ENCODE measurements at regions not wholly inside any gene's neighbourhood (a gene's known extent, or its start where the extent isn't known, plus 50 kb on each side); places are given as distances from the start of the nearest gene placed in this dataset.

DNA sequence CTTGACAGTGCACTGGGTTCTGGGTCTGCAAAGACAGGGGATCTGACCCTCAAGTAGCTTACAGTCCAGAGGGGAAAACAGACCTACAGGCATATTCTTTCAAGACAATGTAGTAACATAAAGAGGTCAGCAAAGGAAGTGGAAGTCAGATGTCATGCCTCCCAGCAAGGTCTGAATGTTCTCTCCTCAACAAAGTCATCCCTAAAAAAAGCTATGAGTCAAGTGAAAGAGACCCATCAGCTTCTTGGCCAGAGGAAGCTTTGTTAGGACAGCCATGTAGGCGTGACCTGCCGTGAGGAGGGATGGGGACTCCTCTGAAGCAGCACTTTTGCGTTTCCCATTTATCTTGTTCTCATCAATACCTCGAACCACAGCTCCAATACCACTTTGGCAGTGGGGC lies 331.6 kb upstream of the NR2F2 start:
- H3K27me3 ChIP-seq (ENCODE audit: control insufficient read depth, insufficient read depth, low read length) = no peaks in the 10 kb centered on the region
- H3K9ac ChIP-seq (ENCODE audit: low read length) = no peak overlapping the region
- no peaks in the 10 kb centered on the region for H3K36me3 ChIP-seq (ENCODE audit: control insufficient read depth, insufficient read depth, low read length)
- no peak overlapping the region for H3K4me3 ChIP-seq (ENCODE audit: low read length)
- H3K4me1 ChIP-seq (ENCODE audit: control insufficient read depth, insufficient read depth, low read length) = no peaks in the 10 kb centered on the region
- no peaks in the 10 kb centered on the region for H3K9me3 ChIP-seq (ENCODE audit: control insufficient read depth, low read length)

GRCh38 chr15:96002890-96003859 lies 327.3 kb upstream of the NR2F2 start:
- Histone ChIP-seq H3K9me3 (ENCODE audit: control insufficient read depth, low read length) (no peaks in the 10 kb centered on the region), H3K4me3 (ENCODE audit: low read length) (no peak overlapping the region), H3K36me3 (ENCODE audit: control insufficient read depth, insufficient read depth, low read length) (no peaks in the 10 kb centered on the region), H3K9ac (ENCODE audit: low read length) (no peak overlapping the region), H3K27me3 (ENCODE audit: control insufficient read depth, insufficient read depth, low read length) (no peaks in the 10 kb centered on the region), H3K4me1 (ENCODE audit: control insufficient read depth, insufficient read depth, low read length) (no peaks in the 10 kb centered on the region)

GRCh38 chr15:96005906-96006305 lies 324.6 kb upstream of the NR2F2 start:
- no peaks in the 10 kb centered on the region for H3K36me3 ChIP-seq (ENCODE audit: control insufficient read depth, insufficient read depth, low read length)
- no peak overlapping the region for H3K4me3 ChIP-seq (ENCODE audit: low read length)
- H3K9ac ChIP-seq (ENCODE audit: low read length) = no peak overlapping the region
- no peaks in the 10 kb centered on the region for H3K4me1 ChIP-seq (ENCODE audit: control insufficient read depth, insufficient read depth, low read length)
- H3K27me3 ChIP-seq (ENCODE audit: control insufficient read depth, insufficient read depth, low read length) = no peaks in the 10 kb centered on the region
- no peaks in the 10 kb centered on the region for H3K9me3 ChIP-seq (ENCODE audit: control insufficient read depth, low read length)

DNA sequence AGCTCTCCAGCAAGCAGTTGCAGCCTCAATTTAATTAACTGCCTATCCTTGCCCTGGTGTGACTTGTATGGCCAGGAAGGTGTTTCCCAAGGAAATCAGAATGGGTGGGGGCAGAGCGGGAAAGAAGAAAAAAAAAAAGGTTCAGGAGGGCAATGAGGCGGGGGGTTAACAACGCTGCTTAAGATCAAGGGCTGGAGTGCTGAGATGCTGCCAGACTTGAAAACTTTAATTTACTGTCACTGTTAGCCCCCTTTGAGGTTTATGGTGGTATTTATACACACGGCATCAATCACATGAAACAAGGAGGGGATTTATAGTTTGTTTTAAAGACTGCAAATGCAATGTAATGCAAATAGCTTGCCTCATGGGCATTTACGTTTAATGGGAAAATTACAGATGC lies 319.4 kb upstream of the NR2F2 start:
- Histone ChIP-seq H3K27me3 (ENCODE audit: control insufficient read depth, insufficient read depth, low read length) (no peaks in the 10 kb centered on the region), H3K9ac (ENCODE audit: low read length) (no peak overlapping the region), H3K4me3 (ENCODE audit: low read length) (no peak overlapping the region)

DNA sequence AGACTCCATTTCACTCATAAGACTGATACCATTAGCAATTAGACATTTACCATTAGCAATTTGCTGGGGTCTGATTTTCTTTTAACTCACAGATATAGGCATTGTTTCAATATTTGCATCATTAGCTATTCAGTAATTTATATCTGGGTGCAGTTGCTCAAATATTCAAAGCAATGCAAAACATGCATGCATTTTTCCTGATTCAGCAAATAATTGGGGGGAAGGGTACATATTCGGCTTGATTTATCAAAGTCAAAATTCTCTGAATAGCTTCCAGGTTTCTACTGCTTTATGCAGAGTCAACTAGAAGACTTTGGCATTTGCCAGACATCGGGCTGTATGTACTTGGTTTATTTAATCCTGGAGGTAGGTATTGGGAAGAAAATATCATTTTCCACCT lies 315.6 kb upstream of the NR2F2 start:
- no peaks in the 10 kb centered on the region for H3K4me1 ChIP-seq (ENCODE audit: control insufficient read depth, insufficient read depth, low read length)
- no peaks in the 10 kb centered on the region for H3K36me3 ChIP-seq (ENCODE audit: control insufficient read depth, insufficient read depth, low read length)
- no peak overlapping the region for H3K4me3 ChIP-seq (ENCODE audit: low read length)
- no peaks in the 10 kb centered on the region for H3K9me3 ChIP-seq (ENCODE audit: control insufficient read depth, low read length)
- H3K9ac ChIP-seq (ENCODE audit: low read length) = no peak overlapping the region
- no peaks in the 10 kb centered on the region for H3K27me3 ChIP-seq (ENCODE audit: control insufficient read depth, insufficient read depth, low read length)

More for the DNA sequence above, 319.4 kb upstream of the NR2F2 start:
- H3K4me1 ChIP-seq (ENCODE audit: control insufficient read depth, insufficient read depth, low read length) = no peaks in the 10 kb centered on the region
- no peaks in the 10 kb centered on the region for H3K9me3 ChIP-seq (ENCODE audit: control insufficient read depth, low read length)
- no peaks in the 10 kb centered on the region for H3K36me3 ChIP-seq (ENCODE audit: control insufficient read depth, insufficient read depth, low read length)

- no peaks in the 10 kb centered on the region for H3K36me3 ChIP-seq (ENCODE audit: control insufficient read depth, insufficient read depth, low read length)
- no peaks in the 10 kb centered on the region for H3K27me3 ChIP-seq (ENCODE audit: control insufficient read depth, insufficient read depth, low read length)
- H3K9me3 ChIP-seq (ENCODE audit: control insufficient read depth, low read length) = no peaks in the 10 kb centered on the region
- H3K9ac ChIP-seq (ENCODE audit: low read length) = no peak overlapping the region
- H3K4me3 ChIP-seq (ENCODE audit: low read length) = no peak overlapping the region
- no peaks in the 10 kb centered on the region for H3K4me1 ChIP-seq (ENCODE audit: control insufficient read depth, insufficient read depth, low read length)
Observed at GRCh38 chr15:96019114-96019513, 311.4 kb upstream of the NR2F2 start.

GRCh38 chr15:96020133-96020532 lies 310.4 kb upstream of the NR2F2 start:
- no peaks in the 10 kb centered on the region for H3K4me1 ChIP-seq (ENCODE audit: control insufficient read depth, insufficient read depth, low read length)
- no peak overlapping the region for H3K4me3 ChIP-seq (ENCODE audit: low read length)
- H3K27me3 ChIP-seq (ENCODE audit: control insufficient read depth, insufficient read depth, low read length) = no peaks in the 10 kb centered on the region
- H3K9me3 ChIP-seq (ENCODE audit: control insufficient read depth, low read length) = no peaks in the 10 kb centered on the region
- H3K9ac ChIP-seq (ENCODE audit: low read length) = no peak overlapping the region
- H3K36me3 ChIP-seq (ENCODE audit: control insufficient read depth, insufficient read depth, low read length) = no peaks in the 10 kb centered on the region

DNA sequence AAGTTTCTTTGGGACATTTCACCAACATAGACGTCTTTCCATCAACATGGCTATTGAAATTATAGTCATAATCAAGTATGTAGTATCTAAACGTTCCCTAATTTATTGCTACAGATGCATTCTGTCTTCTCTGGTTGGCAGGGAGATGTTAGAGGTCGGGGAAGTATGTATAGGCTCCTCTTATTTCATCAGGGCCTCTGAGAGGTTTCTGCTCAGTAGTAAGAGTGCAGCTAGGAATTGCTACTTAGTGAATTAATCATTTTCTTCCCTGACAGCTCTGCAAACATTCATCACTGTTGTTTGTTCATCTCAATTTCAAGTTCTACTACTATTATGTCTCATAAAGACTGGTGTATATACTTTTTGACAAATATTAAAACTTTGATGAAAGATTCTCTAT lies 309.7 kb upstream of the NR2F2 start:
- Histone ChIP-seq H3K9ac (ENCODE audit: low read length) (no peak overlapping the region), H3K9me3 (ENCODE audit: control insufficient read depth, low read length) (no peaks in the 10 kb centered on the region), H3K4me3 (ENCODE audit: low read length) (no peak overlapping the region), H3K4me1 (ENCODE audit: control insufficient read depth, insufficient read depth, low read length) (no peaks in the 10 kb centered on the region), H3K36me3 (ENCODE audit: control insufficient read depth, insufficient read depth, low read length) (no peaks in the 10 kb centered on the region), H3K27me3 (ENCODE audit: control insufficient read depth, insufficient read depth, low read length) (no peaks in the 10 kb centered on the region)

DNA sequence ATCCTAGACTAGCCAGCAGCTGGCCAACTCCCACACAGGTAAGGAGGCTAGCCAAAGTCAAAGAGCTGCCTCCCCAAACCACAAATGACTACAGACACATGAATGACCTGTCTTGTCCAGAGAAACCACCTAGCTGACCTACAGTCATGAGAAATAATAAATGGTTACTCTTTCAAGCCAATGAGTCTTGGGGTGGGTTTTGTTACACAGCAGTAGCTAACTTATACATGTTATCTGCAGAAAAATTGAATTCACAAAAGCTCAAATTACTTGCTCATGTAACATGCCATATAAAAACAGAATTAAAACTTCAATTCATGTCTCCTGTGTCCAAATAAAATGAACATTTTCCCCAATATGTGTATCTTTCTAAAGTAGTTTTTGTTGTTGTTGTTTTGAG lies 307.4 kb upstream of the NR2F2 start:
- Histone ChIP-seq H3K9ac (ENCODE audit: low read length) (no peak overlapping the region), H3K4me3 (ENCODE audit: low read length) (no peak overlapping the region), H3K9me3 (ENCODE audit: control insufficient read depth, low read length) (no peaks in the 10 kb centered on the region), H3K27me3 (ENCODE audit: control insufficient read depth, insufficient read depth, low read length) (no peaks in the 10 kb centered on the region), H3K4me1 (ENCODE audit: control insufficient read depth, insufficient read depth, low read length) (no peaks in the 10 kb centered on the region), H3K36me3 (ENCODE audit: control insufficient read depth, insufficient read depth, low read length) (no peaks in the 10 kb centered on the region)

DNA sequence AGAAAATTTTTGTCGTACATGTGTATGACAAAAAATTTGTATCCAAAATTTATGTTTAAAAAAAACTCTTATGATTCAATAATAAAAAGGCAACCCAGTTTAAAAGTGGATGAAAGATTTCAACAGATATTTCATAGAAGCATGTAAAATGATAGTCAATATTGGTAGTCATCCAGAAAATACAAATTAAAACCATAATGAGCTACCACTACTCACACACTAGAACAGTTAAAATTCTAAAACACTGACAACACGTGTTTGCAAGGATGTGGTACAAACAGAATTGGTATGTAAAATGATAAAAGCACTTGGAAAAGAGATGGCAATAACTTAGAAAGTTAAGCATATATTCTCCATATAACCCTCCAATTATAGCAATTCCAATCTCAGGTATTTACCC lies 303.0 kb upstream of the NR2F2 start:
- H3K36me3 ChIP-seq (ENCODE audit: control insufficient read depth, insufficient read depth, low read length) = no peaks in the 10 kb centered on the region
- H3K27me3 ChIP-seq (ENCODE audit: control insufficient read depth, insufficient read depth, low read length) = no peaks in the 10 kb centered on the region
- no peak overlapping the region for H3K4me3 ChIP-seq (ENCODE audit: low read length)
- no peak overlapping the region for H3K9ac ChIP-seq (ENCODE audit: low read length)
- no peaks in the 10 kb centered on the region for H3K9me3 ChIP-seq (ENCODE audit: control insufficient read depth, low read length)
- H3K4me1 ChIP-seq (ENCODE audit: control insufficient read depth, insufficient read depth, low read length) = no peaks in the 10 kb centered on the region

DNA sequence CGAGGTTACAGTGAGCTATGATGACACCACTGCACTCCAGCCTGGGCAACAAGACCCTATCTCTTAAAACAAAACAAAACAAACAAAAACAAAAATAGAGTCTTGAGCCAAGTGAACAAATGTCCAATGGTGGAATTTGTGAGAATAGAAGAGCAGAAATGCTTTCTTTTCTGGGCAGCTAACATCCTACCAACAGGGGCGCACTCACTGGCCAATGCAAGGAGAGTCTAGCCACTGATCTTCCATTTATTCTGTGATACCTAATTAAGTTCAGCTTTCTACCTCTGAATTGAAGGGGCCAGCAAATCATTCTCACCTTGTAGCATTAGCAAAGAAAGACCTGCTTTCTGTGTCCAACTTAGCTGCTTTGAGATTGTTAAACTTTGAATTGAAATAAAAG lies 301.9 kb upstream of the NR2F2 start:
- Histone ChIP-seq H3K9me3 (ENCODE audit: control insufficient read depth, low read length) (no peaks in the 10 kb centered on the region), H3K27me3 (ENCODE audit: control insufficient read depth, insufficient read depth, low read length) (no peaks in the 10 kb centered on the region), H3K9ac (ENCODE audit: low read length) (no peak overlapping the region), H3K4me1 (ENCODE audit: control insufficient read depth, insufficient read depth, low read length) (no peaks in the 10 kb centered on the region), H3K4me3 (ENCODE audit: low read length) (no peak overlapping the region), H3K36me3 (ENCODE audit: control insufficient read depth, insufficient read depth, low read length) (no peaks in the 10 kb centered on the region)

DNA sequence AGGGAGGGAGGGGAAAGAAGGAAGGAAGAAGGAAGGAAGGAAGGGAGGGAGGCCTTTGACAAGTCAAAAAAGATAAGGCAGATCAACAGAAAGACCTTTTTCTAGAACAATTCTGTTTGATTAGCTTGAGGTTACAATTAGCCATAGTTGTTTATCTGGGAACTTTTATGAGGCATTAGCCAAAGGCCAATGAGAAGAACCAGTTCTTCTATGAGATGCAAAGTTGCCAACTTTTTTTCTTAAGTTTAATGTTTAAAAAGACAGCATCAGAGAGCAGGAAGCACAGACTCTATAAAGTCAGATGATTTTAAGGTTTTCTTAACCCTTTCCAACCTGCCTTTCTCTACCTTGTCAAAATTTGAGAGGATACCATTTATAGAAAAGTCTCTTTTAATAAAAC lies 301.3 kb upstream of the NR2F2 start:
- H3K36me3 ChIP-seq (ENCODE audit: control insufficient read depth, insufficient read depth, low read length) = no peaks in the 10 kb centered on the region

More for the DNA sequence above, 301.3 kb upstream of the NR2F2 start:
- Histone ChIP-seq H3K9me3 (ENCODE audit: control insufficient read depth, low read length) (no peaks in the 10 kb centered on the region), H3K9ac (ENCODE audit: low read length) (no peak overlapping the region), H3K4me3 (ENCODE audit: low read length) (no peak overlapping the region), H3K4me1 (ENCODE audit: control insufficient read depth, insufficient read depth, low read length) (no peaks in the 10 kb centered on the region), H3K27me3 (ENCODE audit: control insufficient read depth, insufficient read depth, low read length) (no peaks in the 10 kb centered on the region)

Measured in mucosa of stomach (tissue), 1 donor.